Gastroesophageal sphincter (tissue), 4 donors: ENCODE measurements at regions not wholly inside any gene's neighbourhood (a gene's known extent, or its start where the extent isn't known, plus 50 kb on each side); places are given as distances from the start of the nearest gene placed in this dataset.

Source experiments
- ATAC-seq: fragments of 150-250 bp; one replicate; pipeline ENCODE4 v1.9.1; 2016; ENCODE audit warnings: mild to moderate bottlenecking, moderate library complexity
- H3K27ac ChIP-seq, 4 donors: fragments of 200-600 bp; sonication (generic) in 3 of 4; 1 replicate in 3 of 4; 2 replicates in 1 of 4; pipeline ENCODE4 v1.5.1; 2016 to 2019
- H3K27me3 ChIP-seq: fragments of 200-600 bp; sonication (generic); one replicate; pipeline ENCODE4 v1.5.1; 2019
- H3K36me3 ChIP-seq, 2 donors: fragments of 200-600 bp; sonication (generic); one replicate each; pipeline ENCODE4 v1.5.1; 2019; ENCODE audit warnings: control low read depth in 1 of 2
- H3K4me1 ChIP-seq, 3 donors: fragments of 200-600 bp; sonication (generic); 1 replicate in 2 of 3; 2 replicates in 1 of 3; pipeline ENCODE4 v1.5.1; 2016 to 2019; ENCODE audit warnings: control low read depth in 2 of 3
- H3K4me3 ChIP-seq, 2 donors: fragments of 200-600 bp; sonication (generic); one replicate each; pipeline ENCODE4 v1.5.1; 2019; ENCODE audit warnings: mild to moderate bottlenecking in 1 of 2, moderate library complexity in 1 of 2
- H3K9me3 ChIP-seq, 3 donors: fragments of 200-600 bp; sonication (generic); one replicate each; pipeline ENCODE4 v1.5.1; 2017 to 2019; ENCODE audit warnings: control low read depth in 2 of 3
- EP300 ChIP-seq: sonication (generic); formaldehyde crosslinking; IDR thresholded peaks from one replicate; pipeline ENCODE4 v1.6.1; 2017; ENCODE audit warnings: antibody characterized with exemption, mild to moderate bottlenecking
- POLR2A ChIP-seq, 2 donors: fragments of 450-650 bp; IDR thresholded peaks; one replicate each; pipeline ENCODE4 v1.6.1; 2017; ENCODE audit warnings: antibody characterized with exemption in 2 of 2, mild to moderate bottlenecking in 2 of 2, moderate library complexity in 1 of 2
- POLR2AphosphoS5 ChIP-seq: sonication (generic); formaldehyde crosslinking; IDR thresholded peaks from one replicate; pipeline ENCODE4 v1.6.1; 2017; ENCODE audit warnings: antibody characterized with exemption
- WGBS, 2 donors: methylation state at CpG; one replicate each; pipeline ENCODE4 v1.1.5; 2018; ENCODE audit warnings: low coverage in 1 of 2; 5-methylcytosine and 5-hydroxymethylcytosine counted together
- TF ChIP-seq, protein P1 (sequence below), 4 experiments: fragments of 200-600 bp in 2 of 4; fragments of 450-650 bp in 2 of 4; sonication (generic) in 1 of 4; IDR thresholded peaks; one replicate each; pipeline ENCODE4 v1.5.1; 2017 to 2019; ENCODE audit warnings: antibody characterized with exemption in 4 of 4, mild to moderate bottlenecking in 2 of 4, moderate library complexity in 2 of 4

DNA sequence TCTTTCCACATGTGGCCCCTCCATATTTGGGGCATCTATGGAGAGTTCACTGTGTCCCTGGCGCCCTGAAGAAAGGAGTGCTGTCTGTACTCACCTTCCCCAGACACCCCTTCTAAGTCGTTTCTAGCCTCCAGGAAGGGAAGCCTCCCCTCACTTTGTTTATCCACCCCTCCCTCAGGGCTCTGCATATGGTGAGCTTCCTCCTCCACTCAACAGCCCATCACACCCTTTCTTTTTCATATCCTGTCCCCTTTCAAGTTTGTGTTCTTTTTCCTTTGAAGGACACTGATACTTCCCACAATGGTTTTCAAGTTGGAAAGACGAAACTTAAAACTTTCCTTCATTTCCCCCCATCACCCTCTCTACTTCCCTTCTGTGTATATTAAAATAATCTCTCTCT is 291.4 kb upstream of the POU3F3 start:
- Histone ChIP-seq H3K27ac (no peak overlapping the region), H3K9me3 (no peaks in the 10 kb centered on the region), H3K36me3 (no peaks in the 10 kb centered on the region), H3K4me1 (no peaks in the 10 kb centered on the region), H3K27me3 (peaks cover 10% of the 10 kb centered on the region), H3K4me3 (no peak overlapping the region)
- TF ChIP-seq, protein P1, sequence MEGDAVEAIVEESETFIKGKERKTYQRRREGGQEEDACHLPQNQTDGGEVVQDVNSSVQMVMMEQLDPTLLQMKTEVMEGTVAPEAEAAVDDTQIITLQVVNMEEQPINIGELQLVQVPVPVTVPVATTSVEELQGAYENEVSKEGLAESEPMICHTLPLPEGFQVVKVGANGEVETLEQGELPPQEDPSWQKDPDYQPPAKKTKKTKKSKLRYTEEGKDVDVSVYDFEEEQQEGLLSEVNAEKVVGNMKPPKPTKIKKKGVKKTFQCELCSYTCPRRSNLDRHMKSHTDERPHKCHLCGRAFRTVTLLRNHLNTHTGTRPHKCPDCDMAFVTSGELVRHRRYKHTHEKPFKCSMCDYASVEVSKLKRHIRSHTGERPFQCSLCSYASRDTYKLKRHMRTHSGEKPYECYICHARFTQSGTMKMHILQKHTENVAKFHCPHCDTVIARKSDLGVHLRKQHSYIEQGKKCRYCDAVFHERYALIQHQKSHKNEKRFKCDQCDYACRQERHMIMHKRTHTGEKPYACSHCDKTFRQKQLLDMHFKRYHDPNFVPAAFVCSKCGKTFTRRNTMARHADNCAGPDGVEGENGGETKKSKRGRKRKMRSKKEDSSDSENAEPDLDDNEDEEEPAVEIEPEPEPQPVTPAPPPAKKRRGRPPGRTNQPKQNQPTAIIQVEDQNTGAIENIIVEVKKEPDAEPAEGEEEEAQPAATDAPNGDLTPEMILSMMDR (IDR thresholded peaks at IDR 0.05), result no peak
- no peak for TF ChIP-seq POLR2AphosphoS5
- TF ChIP-seq EP300, result no peak
- TF ChIP-seq POLR2A (IDR thresholded peaks at IDR 0.05), result no peak
- 47 to 54% methylated on average over 3 of the region's 3 CpGs for WGBS, 2 donors
- ATAC-seq, result no peak

DNA sequence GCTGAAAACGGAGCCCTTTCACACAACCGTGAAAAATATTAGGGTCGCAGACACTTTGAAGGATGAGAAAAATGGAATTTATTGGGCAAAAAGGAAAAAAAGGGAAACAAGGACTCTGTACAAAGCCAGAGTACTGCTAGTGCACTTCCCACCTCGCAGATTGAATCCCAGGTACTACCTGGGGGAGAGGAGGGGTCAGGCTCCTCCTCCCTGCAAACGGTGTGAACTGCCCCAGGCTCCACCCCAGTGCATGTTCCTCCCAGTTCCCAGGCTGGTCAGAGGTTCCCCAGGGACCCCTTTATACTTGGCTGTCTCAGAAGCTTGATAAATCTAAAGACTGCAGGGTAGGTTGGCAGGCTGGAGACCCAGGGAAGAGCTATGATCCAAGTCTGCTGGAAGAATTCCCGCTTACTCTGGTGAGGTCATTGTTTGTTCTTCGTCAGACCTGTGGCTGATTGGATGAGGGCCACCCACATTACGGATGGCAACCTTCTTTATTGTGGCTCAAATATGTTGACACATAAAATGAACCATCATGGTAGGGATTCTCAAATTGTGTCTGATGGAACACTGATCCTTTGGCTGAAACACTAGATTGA is 290.4 kb upstream of the POU3F3 start:
- no peaks in the 10 kb centered on the region for H3K9me3 ChIP-seq
- no peak overlapping the region for H3K27ac ChIP-seq
- 42 to 64% methylated on average over 5 to 7 of the region's 8 CpGs for WGBS, 2 donors
- TF ChIP-seq, protein P1 (IDR thresholded peaks at IDR 0.05), result no peak
- no peak for TF ChIP-seq POLR2A (IDR thresholded peaks at IDR 0.05)
- TF ChIP-seq POLR2AphosphoS5, result no peak
- TF ChIP-seq EP300, result no peak
- H3K27me3 ChIP-seq, result peaks cover 10% of the 10 kb centered on the region
- no peak overlapping the region for H3K4me3 ChIP-seq
- ATAC-seq, result no peak
- H3K4me1 ChIP-seq, result no peaks in the 10 kb centered on the region
- H3K36me3 ChIP-seq, result no peaks in the 10 kb centered on the region

GRCh38 chr2:104568247-104568646 is 285.7 kb upstream of the POU3F3 start:
- Histone ChIP-seq H3K27me3 (peaks cover 4% of the 10 kb centered on the region), H3K4me3 (no peak overlapping the region), H3K27ac (no peak overlapping the region), H3K36me3 (no peaks in the 10 kb centered on the region), H3K4me1 (no peaks in the 10 kb centered on the region), H3K9me3 (no peaks in the 10 kb centered on the region)
- ATAC-seq, result no peak
- 82 to 100% methylated on average over 1 to 3 of the region's 4 CpGs for WGBS, 2 donors
- TF ChIP-seq EP300 (no peak), POLR2A (IDR thresholded peaks at IDR 0.05) (no peak), POLR2AphosphoS5 (no peak)
- TF ChIP-seq, protein P1 (IDR thresholded peaks at IDR 0.05), result no peak

DNA sequence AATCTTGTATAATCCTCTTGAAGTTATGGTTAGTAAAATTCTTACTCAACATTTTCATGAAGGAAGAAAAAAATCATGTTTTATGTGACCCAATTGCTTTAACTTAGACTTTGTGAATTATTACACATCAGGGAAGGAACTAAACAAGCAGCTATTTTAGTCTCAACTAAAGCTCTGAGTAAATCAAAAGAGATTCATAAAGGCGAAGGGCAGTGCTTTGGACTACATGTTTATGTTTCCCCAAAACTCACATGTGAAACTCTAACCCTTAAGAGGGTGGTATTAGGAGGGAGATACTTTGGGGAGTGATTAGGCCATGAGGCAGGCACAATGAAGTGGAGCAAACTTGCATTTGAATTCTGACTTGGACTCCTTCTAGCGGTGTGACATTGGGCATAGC is 283.7 kb upstream of the POU3F3 start:
- Histone ChIP-seq H3K9me3 (no peaks in the 10 kb centered on the region), H3K27ac (no peak overlapping the region), H3K27me3 (no peaks in the 10 kb centered on the region), H3K4me3 (no peak overlapping the region), H3K4me1 (no peaks in the 10 kb centered on the region), H3K36me3 (no peaks in the 10 kb centered on the region)
- no peak for ATAC-seq
- TF ChIP-seq POLR2AphosphoS5 (peak; percentile 83), POLR2A (IDR thresholded peaks at IDR 0.05) (no peak)
- TF ChIP-seq, protein P1 (IDR thresholded peaks at IDR 0.05), result no peak
- 44 to 54% methylated on average over 2 of the region's 2 CpGs for WGBS, 2 donors

GRCh38 chr2:104572834-104573233 is 281.1 kb upstream of the POU3F3 start:
- H3K36me3 ChIP-seq, result no peaks in the 10 kb centered on the region
- H3K27ac ChIP-seq, result no peak overlapping the region
- TF ChIP-seq, protein P1 (IDR thresholded peaks at IDR 0.05), result no peak
- TF ChIP-seq POLR2AphosphoS5, result peak; percentile 87
- H3K4me1 ChIP-seq, result no peaks in the 10 kb centered on the region
- no peak overlapping the region for H3K4me3 ChIP-seq
- WGBS, 2 donors, result 28 to 38% methylated on average over 3 to 4 of the region's 4 CpGs
- no peaks in the 10 kb centered on the region for H3K9me3 ChIP-seq
- ATAC-seq, result no peak
- no peaks in the 10 kb centered on the region for H3K27me3 ChIP-seq
